ENCODE measurements at regions not wholly inside any gene's neighbourhood (a gene's known extent, or its start where the extent isn't known, plus 50 kb on each side); places are given as distances from the start of the nearest gene placed in this dataset.

GRCh38 chr5:121031491-121031890, 567.4 kb downstream of the PRR16 start:
- no peak for TF ChIP-seq ZNF302 (CRISPR knock-in tag; IDR thresholded peaks at IDR 0.05)
- TF ChIP-seq CTCF (IDR thresholded peaks at IDR 0.05), result no peak
- TF ChIP-seq POLR2A (IDR thresholded peaks at IDR 0.05; ENCODE audit: low read length), result no peak
- no peak for TF ChIP-seq RFX5 (IDR thresholded peaks at IDR 0.05)
